ENCODE measurements at regions not wholly inside any gene's neighbourhood (a gene's known extent, or its start where the extent isn't known, plus 50 kb on each side); places are given as distances from the start of the nearest gene placed in this dataset.

DNA sequence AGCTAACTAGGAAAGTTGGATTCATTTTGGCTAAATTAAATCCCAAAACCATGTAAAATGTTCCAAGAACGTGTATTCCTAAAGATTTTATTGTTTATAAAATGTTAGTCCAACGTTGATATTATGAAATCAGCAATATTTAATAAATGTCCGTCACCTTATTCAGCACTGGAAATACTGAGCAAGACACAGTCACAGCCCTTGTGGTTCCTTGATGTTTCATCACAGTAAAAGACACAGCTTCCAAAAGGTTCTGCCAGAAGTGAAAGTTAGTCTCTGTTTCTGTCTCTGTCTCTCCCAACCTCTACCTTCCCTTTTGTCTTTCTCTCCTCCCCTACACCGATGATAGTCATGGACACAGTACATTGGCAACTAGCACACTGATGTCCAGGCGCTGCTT, 82.2 kb upstream of the BOC start:
- no peaks in the 10 kb centered on the region for H3K9me3 ChIP-seq (ENCODE audit: control insufficient read depth in 4 of 4, low read length in 3 of 4)
- 82% methylated on average over 5 of the region's 5 CpGs for WGBS
- H3K4me1 ChIP-seq (ENCODE audit: control insufficient read depth in 4 of 4, insufficient read depth in 4 of 4, low read length in 3 of 4): no peaks in the 10 kb centered on the region
- no peak overlapping the region for H3K27ac ChIP-seq (ENCODE audit: low read depth in 1 of 2, low read length in 2 of 2)
- H3K9ac ChIP-seq (ENCODE audit: low read depth in 1 of 2, low read length in 2 of 2): no peak overlapping the region
- no peak for DNase-seq (ENCODE audit: low spot score)
- TF ChIP-seq, protein P1, sequence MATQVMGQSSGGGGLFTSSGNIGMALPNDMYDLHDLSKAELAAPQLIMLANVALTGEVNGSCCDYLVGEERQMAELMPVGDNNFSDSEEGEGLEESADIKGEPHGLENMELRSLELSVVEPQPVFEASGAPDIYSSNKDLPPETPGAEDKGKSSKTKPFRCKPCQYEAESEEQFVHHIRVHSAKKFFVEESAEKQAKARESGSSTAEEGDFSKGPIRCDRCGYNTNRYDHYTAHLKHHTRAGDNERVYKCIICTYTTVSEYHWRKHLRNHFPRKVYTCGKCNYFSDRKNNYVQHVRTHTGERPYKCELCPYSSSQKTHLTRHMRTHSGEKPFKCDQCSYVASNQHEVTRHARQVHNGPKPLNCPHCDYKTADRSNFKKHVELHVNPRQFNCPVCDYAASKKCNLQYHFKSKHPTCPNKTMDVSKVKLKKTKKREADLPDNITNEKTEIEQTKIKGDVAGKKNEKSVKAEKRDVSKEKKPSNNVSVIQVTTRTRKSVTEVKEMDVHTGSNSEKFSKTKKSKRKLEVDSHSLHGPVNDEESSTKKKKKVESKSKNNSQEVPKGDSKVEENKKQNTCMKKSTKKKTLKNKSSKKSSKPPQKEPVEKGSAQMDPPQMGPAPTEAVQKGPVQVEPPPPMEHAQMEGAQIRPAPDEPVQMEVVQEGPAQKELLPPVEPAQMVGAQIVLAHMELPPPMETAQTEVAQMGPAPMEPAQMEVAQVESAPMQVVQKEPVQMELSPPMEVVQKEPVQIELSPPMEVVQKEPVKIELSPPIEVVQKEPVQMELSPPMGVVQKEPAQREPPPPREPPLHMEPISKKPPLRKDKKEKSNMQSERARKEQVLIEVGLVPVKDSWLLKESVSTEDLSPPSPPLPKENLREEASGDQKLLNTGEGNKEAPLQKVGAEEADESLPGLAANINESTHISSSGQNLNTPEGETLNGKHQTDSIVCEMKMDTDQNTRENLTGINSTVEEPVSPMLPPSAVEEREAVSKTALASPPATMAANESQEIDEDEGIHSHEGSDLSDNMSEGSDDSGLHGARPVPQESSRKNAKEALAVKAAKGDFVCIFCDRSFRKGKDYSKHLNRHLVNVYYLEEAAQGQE (IDR thresholded peaks at IDR 0.05): no peak
- H3K36me3 ChIP-seq (ENCODE audit: control insufficient read depth in 4 of 4, insufficient read depth in 3 of 4, low read depth in 1 of 4, low read length in 3 of 4): no peaks in the 10 kb centered on the region
- H3K27me3 ChIP-seq (ENCODE audit: control insufficient read depth in 4 of 4, insufficient read depth in 4 of 4, low read length in 3 of 4): no peaks in the 10 kb centered on the region
- H3K4me3 ChIP-seq (ENCODE audit: low read depth in 1 of 3, low read length in 3 of 3): no peak overlapping the region

DNA sequence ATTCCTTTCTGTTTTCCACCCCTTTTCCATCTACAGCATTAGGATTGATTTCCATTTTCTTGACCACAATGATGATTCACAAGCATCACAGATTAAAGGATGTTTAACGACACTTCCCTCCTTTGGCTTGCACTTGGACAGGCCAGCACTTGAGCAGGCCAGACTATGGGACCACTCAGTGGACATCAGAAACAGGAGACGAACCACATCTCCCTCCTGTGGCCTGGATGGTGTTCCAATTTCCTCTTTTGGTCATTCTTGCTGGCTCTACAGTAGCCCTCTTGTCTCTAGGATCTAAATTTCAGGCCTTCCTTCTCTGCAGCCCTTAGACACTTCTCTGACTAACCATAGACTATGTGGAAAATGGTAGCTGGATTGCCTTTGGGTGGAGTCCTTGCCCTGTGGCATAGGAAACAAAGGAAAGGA, 78.8 kb upstream of the BOC start:
- 88% methylated on average over 2 of the region's 2 CpGs for WGBS
- no peaks in the 10 kb centered on the region for H3K27me3 ChIP-seq (ENCODE audit: control insufficient read depth in 4 of 4, insufficient read depth in 4 of 4, low read length in 3 of 4)
- no peaks in the 10 kb centered on the region for H3K36me3 ChIP-seq (ENCODE audit: control insufficient read depth in 4 of 4, insufficient read depth in 3 of 4, low read depth in 1 of 4, low read length in 3 of 4)
- H3K9ac ChIP-seq (ENCODE audit: low read depth in 1 of 2, low read length in 2 of 2): no peak overlapping the region
- H3K4me1 ChIP-seq (ENCODE audit: control insufficient read depth in 4 of 4, insufficient read depth in 4 of 4, low read length in 3 of 4): no peaks in the 10 kb centered on the region
- TF ChIP-seq TAF1 (conservative IDR thresholded peaks at IDR 0.05) (no peak), GABPA (IDR thresholded peaks at IDR 0.05 in 1 of 2, conservative IDR thresholded peaks at IDR 0.05 in 1 of 2) (no peak), NR2F2 (IDR thresholded peaks at IDR 0.05) (no peak), RXRA (IDR thresholded peaks at IDR 0.05) (no peak), FOXA2 (IDR thresholded peaks at IDR 0.05) (no peak)
- TF ChIP-seq, protein P2, sequence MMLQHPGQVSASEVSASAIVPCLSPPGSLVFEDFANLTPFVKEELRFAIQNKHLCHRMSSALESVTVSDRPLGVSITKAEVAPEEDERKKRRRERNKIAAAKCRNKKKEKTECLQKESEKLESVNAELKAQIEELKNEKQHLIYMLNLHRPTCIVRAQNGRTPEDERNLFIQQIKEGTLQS (IDR thresholded peaks at IDR 0.05): no peak
- TF ChIP-seq, protein P1 (IDR thresholded peaks at IDR 0.05): no peak
- TF ChIP-seq, protein P3, sequence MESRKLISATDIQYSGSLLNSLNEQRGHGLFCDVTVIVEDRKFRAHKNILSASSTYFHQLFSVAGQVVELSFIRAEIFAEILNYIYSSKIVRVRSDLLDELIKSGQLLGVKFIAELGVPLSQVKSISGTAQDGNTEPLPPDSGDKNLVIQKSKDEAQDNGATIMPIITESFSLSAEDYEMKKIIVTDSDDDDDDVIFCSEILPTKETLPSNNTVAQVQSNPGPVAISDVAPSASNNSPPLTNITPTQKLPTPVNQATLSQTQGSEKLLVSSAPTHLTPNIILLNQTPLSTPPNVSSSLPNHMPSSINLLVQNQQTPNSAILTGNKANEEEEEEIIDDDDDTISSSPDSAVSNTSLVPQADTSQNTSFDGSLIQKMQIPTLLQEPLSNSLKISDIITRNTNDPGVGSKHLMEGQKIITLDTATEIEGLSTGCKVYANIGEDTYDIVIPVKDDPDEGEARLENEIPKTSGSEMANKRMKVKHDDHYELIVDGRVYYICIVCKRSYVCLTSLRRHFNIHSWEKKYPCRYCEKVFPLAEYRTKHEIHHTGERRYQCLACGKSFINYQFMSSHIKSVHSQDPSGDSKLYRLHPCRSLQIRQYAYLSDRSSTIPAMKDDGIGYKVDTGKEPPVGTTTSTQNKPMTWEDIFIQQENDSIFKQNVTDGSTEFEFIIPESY (IDR thresholded peaks at IDR 0.05): no peak
- TF ChIP-seq, protein P4, sequence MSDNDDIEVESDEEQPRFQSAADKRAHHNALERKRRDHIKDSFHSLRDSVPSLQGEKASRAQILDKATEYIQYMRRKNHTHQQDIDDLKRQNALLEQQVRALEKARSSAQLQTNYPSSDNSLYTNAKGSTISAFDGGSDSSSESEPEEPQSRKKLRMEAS (IDR thresholded peaks at IDR 0.05): no peak
- no peaks in the 10 kb centered on the region for H3K9me3 ChIP-seq (ENCODE audit: control insufficient read depth in 4 of 4, low read length in 3 of 4)
- no peak overlapping the region for H3K27ac ChIP-seq (ENCODE audit: low read depth in 1 of 2, low read length in 2 of 2)
- no peak overlapping the region for H3K4me3 ChIP-seq (ENCODE audit: low read depth in 1 of 3, low read length in 3 of 3)
- DNase-seq (ENCODE audit: low spot score): no peak
